SW480 (cell line): ENCODE measurements at regions not wholly inside any gene's neighbourhood (a gene's known extent, or its start where the extent isn't known, plus 50 kb on each side); places are given as distances from the start of the nearest gene placed in this dataset.

Source experiments
- DNase-seq: peaks from one replicate; pipeline ENCODE4 v3.0.0-alpha.2; 2016; ENCODE audit warnings: low spot score

DNA sequence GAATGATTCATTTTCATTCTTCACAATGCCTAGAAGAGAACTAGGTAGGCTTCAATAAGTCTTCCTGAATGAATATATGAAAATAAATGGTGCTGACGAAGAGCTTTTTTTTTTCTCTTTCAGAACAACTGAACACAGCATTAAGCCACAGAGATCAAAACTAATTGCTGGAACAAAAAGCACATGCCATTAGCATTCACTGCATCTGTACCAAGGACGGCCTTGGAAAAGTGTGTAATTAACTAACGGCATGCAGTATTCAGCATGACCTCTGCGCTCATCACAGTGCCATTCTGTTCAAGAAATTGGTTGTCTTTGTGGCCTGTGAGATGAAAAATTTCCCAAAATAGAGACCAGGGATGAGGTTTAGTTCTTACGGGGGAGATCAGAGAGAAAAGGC lies 99.3 kb downstream of the NUDT12 start:
- no peak for DNase-seq

DNA sequence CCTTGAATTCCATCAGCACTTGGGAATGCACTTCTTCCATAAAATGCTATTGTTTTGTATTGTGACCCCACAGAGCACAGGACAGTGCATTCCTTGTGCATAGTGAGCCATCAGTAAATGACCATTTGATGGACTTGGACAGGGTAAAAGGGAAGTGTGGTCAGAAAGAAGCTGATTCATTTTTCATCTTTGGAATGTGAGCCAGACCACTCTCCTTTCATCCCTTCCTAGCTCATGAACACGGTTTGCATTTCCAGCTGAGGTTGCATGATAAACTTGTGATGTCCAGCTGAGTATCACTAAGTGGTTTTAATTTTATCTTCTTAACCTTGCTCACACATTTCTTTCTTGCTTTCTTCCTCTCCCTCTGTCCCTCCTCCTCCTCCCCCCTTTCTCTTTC lies 101.3 kb downstream of the NUDT12 start:
- peak; percentile 59 for DNase-seq

DNA sequence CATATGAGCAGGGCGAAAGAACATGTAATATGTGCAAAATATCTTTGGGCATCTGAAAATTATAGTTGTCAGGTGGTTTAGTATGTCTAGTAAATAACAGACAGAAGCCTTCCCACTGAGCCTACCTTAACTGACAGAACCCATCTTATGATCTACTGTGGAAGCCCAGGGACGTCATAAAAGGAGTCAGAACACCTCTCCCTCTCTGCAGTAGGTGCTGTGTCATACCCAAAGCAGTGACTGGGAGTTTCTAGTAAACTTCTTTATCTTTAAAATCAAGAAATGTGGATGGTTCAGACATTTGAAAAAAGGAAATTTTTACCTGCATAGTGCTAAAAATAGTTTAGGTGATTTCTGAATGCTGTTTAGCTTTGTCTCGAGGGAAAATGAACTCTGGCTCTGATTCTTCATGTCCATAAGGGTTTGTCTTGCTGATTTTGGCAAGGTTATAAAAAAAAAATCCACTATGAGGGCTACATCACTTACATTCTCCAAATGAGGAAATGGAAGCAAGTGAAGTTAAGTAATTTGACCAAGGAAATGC lies 104.0 kb downstream of the NUDT12 start:
- no peak for DNase-seq

DNA sequence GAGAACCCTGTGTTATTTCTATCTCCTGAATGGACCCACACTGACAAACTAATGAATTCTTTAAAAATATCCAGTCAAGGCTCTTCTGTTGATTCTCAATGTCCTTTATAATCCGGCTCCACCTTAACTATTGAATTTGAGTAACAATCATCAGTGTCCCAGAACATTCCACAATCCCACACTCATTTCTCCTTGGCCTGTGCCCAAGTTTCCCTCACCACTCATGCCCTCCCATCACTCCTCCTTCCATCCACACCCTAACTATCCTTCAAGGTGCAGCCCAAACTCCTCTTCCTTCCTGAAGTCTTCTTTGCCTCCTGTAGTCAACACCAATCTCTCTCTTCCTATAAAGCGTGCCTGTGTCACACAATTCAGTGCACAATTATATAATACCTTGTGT lies 106.1 kb downstream of the NUDT12 start:
- DNase-seq = no peak

DNA sequence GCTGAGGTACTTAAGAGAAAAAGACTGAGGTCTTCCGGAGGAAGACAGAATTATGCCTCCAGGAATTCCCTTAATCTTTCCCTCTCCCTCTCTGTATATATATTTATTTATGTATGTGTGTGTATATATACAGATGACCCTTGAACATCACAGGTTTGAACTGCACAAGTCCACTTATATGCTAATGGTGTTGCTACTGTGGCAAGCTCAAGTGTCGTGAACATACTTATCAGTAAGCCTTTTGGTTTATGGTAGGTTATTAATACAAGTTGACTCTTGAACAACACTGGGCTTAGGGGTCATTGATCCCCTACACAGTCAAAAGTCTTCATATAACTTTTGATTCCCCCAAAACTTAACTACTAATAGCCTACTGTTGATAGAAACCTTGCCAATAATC lies 106.8 kb downstream of the NUDT12 start:
- no peak for DNase-seq

DNA sequence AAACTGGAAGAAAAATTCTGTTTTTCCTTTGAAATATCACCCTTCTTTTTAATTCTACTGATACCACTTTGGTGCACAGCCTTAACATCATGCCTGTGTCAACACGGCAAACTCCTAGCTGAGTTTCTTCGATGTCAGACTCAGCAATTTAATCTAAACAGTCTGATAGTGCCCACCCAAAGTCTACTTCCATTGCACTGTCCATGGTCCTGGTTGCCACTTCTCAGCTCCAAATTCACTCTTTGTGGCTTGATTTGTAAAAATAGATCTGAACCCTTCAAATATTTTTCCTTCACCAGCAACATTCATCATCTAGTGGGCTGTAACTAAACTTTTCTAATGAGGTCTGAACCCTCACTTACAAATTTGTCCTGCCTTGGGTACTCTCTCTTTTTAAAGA lies 107.8 kb downstream of the NUDT12 start:
- DNase-seq = no peak

DNA sequence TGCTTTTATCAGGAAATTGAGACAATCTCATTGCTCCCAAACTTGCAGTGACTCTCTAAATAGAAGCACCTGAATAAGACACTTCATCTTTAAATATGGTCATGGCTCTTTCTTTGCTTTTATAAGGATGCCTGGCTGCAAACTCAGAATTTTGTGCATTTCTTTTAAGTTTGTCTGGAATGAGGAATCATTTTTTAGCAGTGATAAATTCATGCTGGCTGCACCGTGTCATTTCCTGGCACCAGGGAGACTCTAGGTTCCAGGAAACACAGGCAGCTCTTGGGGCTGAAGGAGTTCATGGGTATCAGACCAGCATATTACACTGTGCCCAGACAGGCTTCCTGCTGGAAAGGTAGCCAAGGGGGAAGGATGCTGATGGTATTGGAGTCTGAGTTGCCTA lies 109.9 kb downstream of the NUDT12 start:
- no peak for DNase-seq

DNA sequence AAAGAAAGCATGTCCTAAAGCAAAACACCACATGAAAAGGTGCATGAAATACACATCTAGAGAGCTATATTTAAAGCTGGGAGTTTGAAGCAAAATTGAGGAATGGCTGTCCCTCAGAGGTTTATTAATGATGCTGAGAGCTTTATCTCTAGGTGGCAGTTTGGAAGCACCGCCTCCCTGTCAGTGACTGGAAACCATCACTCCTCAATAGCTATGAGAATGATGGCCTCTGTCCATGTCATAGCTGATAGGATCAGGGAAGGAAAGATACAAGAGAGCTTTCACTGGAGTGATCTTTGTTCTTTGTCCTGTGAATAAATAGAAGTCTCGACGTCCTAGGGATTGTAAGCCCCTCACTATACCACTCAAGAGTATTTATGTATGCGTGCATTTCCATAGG lies 110.5 kb downstream of the NUDT12 start:
- DNase-seq = no peak

DNA sequence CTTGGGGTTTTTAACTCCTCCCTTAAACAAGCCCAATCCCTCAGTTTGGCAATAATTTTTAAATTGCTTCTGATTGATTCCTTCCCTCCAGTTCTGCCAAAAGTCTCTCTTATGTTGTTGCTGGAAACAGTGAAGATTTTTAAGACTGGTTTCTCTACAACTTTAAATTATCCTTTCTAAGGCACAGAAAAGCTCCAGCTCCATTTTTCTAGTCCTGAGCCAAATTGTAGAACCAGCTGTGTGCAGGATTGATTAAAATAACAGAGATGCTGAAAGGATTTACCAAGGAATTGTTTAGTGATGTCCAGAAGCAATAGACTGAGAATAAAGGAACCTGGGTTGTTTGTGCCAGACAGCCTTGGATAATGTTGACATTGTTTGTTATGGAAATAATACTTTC lies 111.3 kb downstream of the NUDT12 start:
- DNase-seq = no peak

DNA sequence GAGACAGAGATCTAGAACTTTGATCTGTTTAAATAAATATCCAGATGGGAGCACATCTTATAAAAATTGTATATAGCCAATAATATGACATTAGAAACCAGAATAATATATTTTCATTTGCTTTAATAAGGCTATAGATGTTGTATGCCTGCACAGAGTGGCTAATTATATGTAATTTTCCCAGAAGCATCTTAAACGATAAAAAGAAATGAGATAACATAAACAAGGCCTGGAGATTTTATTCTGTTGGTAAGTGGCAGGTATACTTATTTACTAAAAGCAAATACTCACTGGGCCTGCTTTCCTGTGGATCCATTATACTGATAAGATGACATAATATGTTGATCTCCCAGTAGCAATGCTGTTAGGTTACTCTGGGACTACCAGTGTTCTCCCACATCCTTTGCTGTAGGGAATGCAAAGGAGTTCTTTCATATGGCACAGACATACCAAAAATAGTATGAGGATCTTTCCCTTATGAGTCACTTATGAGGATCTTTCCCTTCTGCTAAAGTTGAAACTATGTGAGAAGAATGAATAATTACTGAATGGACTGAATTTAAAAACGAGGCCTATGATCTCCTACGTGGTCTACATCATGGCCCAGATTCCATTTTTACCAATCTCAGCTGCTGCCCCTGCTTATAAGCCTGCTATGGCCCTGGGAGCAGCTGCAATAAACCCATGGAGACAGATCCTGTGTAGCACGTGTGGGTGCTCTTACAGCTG lies 112.1 kb downstream of the NUDT12 start:
- no peak for DNase-seq

DNA sequence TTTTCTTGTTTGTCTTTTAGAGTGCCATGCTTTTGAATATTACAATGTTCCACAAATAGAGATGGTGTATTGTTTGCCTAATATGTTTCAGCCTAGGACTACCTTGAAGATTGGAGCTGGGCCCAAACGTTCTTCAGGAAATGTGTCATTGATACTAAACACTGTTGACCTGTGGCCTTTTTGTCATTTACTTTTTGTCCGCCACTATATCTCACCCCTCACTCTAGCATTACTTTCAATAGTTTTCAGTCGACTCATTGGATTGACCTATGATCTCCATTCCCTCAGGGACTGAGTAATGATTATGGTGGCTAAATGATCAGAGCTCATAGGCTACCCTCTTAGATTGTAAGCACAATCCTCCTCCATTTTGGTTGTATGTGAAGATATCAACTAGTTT lies 115.8 kb downstream of the NUDT12 start:
- no peak for DNase-seq

DNA sequence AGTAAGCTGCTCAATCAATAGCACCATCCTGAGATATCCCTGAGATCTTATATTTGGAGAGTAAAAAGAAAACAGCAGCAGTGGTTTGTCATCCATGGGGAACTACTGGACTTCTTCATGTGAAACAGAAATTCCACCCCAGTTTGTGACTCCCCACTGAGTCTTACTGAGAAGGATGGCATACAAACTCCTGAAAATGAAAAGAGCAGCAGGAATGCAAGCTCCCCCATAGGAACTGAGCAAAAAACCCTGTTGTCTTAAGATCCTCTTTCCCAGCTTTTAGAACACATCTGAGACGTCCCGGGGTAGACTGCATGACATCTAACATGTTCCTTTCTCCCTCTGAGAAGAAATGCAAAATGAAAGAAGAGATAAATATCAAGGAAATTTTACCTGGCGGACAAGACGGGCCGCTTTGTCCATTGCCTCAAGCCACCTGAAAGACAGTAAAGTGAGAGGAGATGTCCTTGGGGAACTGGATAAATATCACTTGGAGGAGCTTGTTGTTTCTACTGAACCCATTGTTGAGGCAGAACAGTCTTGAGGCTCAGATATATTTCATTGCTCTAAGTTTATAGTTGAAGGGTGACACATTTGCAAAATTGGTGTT lies 117.1 kb downstream of the NUDT12 start:
- DNase-seq = no peak

DNA sequence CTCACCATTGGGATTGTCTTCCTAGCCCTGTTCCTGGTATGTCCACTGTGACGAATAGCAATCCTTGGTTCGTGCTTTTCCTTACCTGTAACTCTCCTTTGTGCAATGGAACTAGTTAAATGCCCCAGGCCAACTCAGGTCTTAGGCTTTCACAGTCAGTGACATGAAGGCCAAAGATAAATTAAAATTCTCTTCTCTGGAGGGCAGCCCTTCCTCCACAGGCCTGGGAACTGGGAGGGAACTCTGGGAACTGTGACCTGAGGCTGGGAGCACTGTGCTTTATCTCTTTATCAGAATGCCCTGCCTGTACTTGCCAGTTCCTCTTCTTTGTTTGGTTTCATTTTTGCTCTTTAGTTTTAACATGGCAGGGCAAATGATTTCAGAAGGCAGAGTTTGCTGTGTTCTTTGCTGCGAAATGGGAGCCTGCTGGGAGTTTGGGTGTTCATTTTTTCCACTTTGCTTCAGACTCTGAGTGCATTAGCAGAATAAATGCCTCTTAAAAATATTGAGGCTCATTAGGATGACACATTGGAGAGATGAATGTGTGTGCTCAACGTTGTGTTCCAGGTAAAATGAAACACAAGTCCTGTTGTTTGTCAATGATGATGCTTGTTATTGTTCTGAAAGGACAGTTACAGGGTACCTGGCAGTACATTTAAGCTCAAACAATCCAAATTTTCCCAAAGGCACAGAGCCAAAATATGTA lies 118.1 kb downstream of the NUDT12 start:
- DNase-seq = no peak

DNA sequence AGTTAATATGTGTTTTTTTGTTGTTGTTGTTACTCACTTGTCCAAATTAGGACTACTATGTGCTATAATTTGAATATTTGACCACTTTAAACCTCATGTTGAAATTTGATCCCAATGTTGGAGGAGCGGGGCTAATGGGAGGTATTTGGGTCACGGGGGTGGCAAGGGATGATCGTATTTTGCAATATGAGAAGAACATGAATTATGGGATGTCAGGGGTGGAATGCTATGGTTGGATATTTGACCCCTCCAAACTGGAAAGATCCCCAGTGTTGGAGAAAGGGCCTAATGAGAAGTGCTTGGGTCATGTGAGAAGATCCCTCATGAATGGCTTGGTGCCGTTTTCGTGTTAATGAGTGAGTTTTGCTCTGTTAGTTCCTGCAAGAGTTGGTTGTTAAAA lies 119.8 kb downstream of the NUDT12 start:
- DNase-seq = no peak

DNA sequence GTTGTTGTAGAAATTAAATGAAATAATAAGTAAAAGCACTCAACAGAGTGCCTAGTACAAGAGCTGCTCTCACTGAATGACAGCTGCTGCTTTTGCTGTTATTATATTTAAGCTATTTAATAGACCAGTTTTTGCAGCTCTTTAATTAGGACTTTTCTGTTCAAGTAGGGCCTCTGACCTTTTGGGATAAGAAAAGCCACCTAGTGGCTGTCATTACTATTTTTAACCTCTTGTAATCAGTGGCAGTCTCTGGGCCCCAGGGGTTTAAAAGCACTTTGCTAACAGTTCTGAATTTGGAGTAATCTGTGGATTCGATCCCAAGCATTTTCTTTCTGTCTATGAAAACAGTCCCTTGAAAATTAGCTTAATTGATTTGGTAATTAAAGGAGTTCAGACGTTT lies 121.1 kb downstream of the NUDT12 start:
- DNase-seq = no peak

DNA sequence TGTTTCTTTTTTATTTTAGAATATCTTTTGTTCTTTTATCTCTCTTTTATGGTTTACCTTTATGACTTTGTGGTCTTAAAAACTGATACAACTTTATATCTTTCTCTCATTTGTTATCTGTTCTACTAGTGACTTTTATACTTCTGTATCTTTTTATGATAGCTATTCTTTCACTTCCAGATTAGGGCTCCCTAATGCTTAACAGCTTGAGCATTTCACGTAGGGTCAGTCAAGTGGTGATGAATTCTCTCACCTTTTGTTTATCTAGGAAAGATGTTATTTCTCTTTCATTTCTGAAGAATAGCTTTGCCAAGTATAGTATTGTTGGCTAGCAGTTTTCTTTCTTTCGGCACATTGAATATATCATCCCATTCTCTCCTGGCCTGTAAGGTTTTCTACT lies 123.6 kb downstream of the NUDT12 start:
- DNase-seq = no peak

DNA sequence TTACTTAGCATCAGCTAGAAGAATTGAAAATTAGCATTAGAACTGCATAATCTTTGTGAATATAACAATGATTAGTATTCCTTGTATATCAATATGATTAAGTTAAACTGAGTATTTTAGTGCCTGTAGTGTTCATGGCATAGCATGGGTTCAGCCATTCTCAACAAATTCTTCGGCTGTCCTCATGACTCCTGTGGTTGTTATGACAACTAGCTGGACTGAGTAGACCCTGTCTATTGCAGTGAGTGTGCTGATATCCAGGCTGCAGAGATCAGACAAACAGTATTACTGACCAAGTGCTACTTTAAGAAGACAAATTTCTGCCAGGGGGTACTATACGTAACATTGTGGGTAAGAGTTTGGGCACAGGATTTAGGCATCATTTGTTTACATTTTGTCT lies 125.9 kb downstream of the NUDT12 start:
- no peak for DNase-seq

DNA sequence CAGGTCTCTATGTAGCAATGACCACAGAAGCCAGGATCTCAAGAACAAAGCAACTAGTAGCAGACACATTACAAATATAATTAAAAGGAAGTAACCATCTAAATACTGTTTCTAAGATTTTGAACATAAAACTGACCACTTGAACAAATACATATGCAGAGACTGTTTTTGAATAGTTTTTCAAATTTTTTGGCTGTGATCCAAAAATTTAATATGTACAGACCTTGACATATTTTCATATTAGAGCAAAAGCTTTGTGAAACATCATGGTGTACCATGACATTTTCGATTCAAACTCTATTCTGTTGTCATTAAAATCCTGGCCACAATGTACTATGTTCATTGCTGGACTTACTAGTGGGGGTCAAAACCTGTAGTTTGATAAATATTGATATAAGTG lies 126.5 kb downstream of the NUDT12 start:
- DNase-seq = no peak

DNA sequence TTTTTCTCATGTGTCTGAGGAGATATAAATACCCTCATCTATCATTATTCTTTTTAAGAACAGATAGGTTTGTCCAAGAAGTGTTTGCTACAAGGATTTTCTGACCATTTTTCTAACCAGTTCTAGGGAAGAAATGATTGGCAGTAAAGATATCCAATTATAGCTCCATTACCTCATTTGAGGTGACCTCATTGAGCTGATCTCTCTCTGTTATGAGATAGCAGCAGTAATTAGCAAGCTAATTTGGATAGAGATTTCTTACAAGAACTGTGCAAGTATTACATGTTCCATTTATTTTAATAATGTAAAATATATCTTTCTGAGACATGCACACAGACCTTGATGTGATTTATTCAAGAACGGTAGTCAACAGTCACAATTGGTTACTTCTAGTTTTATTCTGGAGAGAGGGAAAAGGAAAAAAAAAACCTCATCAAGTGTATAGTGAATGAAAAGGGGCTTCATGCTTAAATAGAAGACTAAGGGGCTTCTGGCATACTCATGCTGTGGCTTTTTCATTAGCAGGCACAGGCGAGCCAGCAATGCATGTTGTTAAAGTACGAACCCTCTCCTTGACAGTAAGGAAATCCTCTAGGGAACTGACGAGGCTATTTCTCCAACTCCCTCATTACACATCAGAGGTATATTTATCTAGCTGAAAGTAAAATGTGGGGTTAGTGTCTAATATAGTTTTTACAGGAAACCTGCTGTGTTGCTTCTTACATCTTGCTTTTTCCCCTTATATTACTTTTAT lies 127.3 kb downstream of the NUDT12 start:
- DNase-seq = no peak

DNA sequence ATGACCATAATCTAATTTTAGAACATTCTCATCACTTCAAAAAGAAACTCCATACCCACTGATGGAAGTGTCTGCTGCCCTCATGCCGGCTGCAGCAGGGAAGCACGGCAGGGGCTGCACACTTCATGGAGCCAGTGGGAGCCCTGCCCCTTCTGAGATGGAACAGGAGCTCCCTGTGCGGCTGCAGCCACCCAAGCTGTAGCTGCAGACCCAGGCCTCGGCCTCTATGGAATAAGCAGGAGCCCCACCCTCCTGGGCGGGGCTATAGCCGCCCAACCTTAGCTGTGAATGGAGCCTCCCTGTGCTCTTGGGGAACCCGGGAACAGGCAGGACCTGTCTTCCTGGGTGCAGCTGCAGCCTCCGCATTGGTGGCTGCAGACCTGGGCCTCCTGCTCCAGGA lies 128.5 kb downstream of the NUDT12 start:
- no peak for DNase-seq

DNA sequence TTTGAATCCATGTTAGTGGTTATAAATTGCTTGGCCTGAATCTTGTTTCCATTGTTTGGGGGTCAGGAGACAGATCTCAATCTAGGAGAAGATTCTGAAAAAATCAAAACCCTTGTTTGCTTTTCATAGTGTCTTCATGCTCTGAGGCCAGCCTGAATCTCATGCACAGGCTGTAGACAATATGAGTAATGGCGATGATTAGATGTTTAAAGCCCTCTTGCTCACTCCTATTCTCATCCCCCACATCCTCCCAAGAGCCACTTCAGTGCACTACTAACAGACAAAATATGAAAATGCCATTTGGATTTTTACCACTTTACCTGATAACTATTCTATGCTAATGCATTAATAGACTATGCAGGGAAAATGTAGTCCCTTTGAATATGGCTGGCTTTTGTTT lies 129.4 kb downstream of the NUDT12 start:
- no peak for DNase-seq

DNA sequence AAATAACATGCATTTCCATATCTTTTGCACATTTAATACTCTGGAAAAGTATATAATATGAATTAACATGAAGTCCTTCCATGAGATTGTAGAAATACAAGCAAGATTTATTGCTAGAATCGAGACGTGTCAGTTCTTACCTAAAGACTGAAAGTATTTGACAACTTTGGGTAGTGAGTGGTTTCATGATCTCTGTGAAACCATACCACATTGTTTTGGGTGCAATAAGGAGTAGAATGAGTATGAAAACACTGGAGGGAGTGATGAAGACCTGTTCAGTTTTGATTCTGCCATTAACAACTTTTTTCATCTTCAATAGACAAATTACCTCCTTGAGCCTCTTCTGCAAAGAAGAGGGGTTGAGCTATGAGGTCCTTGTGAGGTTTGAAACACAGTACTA lies 133.7 kb downstream of the NUDT12 start:
- no peak for DNase-seq
